C4-2B (cell line): ENCODE measurements at regions not wholly inside any gene's neighbourhood (a gene's known extent, or its start where the extent isn't known, plus 50 kb on each side); places are given as distances from the start of the nearest gene placed in this dataset.

Experiments used
- CTCF ChIP-seq: fragments of 450-650 bp; conservative IDR thresholded peaks from 2 replicates; pipeline ENCODE4 v1.5.1; 2017; ENCODE audit warnings: mild to moderate bottlenecking
- ZFX ChIP-seq: fragments of 450-650 bp; IDR thresholded peaks from 2 replicates; pipeline ENCODE4 v1.6.1; 2017

GRCh38 chr2:133726973-133727372 is 158.7 kb upstream of the NCKAP5 start:
- TF ChIP-seq CTCF = no peak
- TF ChIP-seq ZFX = no peak
